ENCODE measurements at regions not wholly inside any gene's neighbourhood (a gene's known extent, or its start where the extent isn't known, plus 50 kb on each side); places are given as distances from the start of the nearest gene placed in this dataset.

DNA sequence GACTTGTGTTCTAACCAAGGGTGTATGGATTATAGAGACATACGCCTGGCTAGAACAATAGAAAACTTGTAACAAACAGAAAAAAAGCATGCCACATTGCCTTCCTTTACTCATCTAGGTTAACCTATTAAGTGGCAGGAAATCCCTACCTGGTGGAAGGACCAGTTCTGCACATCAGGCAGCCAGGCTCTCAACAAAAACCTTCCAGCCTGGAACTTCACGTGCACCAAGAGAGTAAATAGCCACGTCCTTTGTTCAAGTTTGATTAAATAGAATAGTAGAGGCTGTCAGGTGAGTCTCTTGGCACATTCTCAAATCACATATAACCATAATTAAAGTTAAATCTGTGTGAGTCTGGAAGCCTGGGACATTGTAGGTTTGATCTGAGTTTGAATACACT, 85.0 kb upstream of the DPH6 start:
- DNase-seq (no peak), ATAC-seq (ENCODE audit: low read depth in 2 of 2) (no peak)
- no peaks in the 10 kb centered on the region for H3K36me3 ChIP-seq (ENCODE audit: control insufficient read depth, insufficient read depth, low read length)
- H3K27me3 ChIP-seq (ENCODE audit: control insufficient read depth, insufficient read depth, low read length) = no peaks in the 10 kb centered on the region
- no peak overlapping the region for H3K27ac ChIP-seq (ENCODE audit: insufficient read depth, low read length, poor library complexity, severe bottlenecking)
- H3K4me1 ChIP-seq (ENCODE audit: control insufficient read depth, insufficient read depth, low read length, poor library complexity, severe bottlenecking) = no peaks in the 10 kb centered on the region
- Mint-ChIP-seq H3K36me3 (no peaks in the 10 kb centered on the region), H3K4me3 (no peak overlapping the region), H3K27me3 (peaks cover 10% of the 10 kb centered on the region), H3K9me3 (peaks cover 0 to 6% (median 0%) of the 10 kb centered on the region in 7 donors), H3K27ac (no peak overlapping the region), H3K4me1 (no peaks in the 10 kb centered on the region)
- no peaks in the 10 kb centered on the region for H3K9me3 ChIP-seq (ENCODE audit: control insufficient read depth in 2 of 2, low read length in 2 of 2)
- H3K4me3 ChIP-seq (ENCODE audit: low read depth, low read length) = no peak overlapping the region

DNA sequence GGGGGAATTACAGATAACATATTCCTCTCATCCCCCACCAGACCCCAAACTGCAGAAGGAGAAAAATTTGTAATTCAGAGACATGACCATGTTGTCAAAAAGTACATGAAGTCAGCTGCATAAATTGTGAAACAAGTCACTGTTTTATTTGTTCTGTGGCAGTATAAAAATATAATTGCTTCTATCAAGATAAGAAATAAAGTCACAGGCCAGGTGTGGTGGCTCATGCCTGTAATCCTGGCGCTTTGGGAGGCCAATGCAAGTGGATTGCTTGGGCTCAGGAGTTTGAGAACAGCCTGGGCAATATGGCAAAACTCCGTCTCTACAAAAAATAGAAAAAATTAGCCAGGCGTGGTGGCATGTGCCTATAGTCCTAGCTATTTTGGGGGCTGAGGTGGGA, 87.7 kb upstream of the DPH6 start:
- ATAC-seq (ENCODE audit: low read depth in 2 of 2) (no peak), DNase-seq (no peak)
- Histone ChIP-seq H3K27ac (ENCODE audit: insufficient read depth, low read length, poor library complexity, severe bottlenecking) (no peak overlapping the region), H3K27me3 (ENCODE audit: control insufficient read depth, insufficient read depth, low read length) (peaks cover 3% of the 10 kb centered on the region), H3K4me3 (ENCODE audit: low read depth, low read length) (no peak overlapping the region), H3K36me3 (ENCODE audit: control insufficient read depth, insufficient read depth, low read length) (no peaks in the 10 kb centered on the region), H3K4me1 (ENCODE audit: control insufficient read depth, insufficient read depth, low read length, poor library complexity, severe bottlenecking) (no peaks in the 10 kb centered on the region), H3K9me3 (ENCODE audit: control insufficient read depth in 2 of 2, low read length in 2 of 2) (no peaks in the 10 kb centered on the region)
- Mint-ChIP-seq H3K9me3 (peaks cover 0 to 11% (median 0%) of the 10 kb centered on the region in 7 donors), H3K27ac (no peak overlapping the region), H3K27me3 (peaks cover 6% of the 10 kb centered on the region), H3K36me3 (no peaks in the 10 kb centered on the region), H3K4me3 (no peak overlapping the region), H3K4me1 (no peaks in the 10 kb centered on the region)

DNA sequence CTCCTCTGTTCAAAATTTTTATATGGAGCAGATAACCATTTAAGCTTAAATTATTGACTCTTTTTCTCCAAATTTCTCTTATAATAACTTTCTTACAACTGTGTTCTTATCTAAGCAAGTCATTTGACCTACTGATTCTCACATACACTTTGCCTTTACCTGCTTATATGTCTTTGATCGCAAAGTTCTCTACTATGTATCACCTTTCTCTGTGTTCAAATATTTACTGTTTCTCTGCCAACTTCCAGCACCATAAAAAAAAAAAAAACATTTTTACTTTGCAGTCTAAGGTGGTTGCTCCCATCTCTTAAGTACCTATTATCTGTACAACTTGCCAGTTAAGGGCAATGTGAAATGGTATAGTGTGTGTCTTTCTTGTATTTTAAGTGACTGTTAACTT, 100.8 kb upstream of the DPH6 start:
- no peak overlapping the region for H3K27ac ChIP-seq (ENCODE audit: insufficient read depth, low read length, poor library complexity, severe bottlenecking)
- H3K27ac Mint-ChIP-seq = no peak overlapping the region
- no peak overlapping the region for H3K4me3 Mint-ChIP-seq
- ATAC-seq (ENCODE audit: low read depth in 2 of 2) (no peak), DNase-seq (no peak)
- no peaks in the 10 kb centered on the region for H3K27me3 ChIP-seq (ENCODE audit: control insufficient read depth, insufficient read depth, low read length)
- no peaks in the 10 kb centered on the region for H3K4me1 ChIP-seq (ENCODE audit: control insufficient read depth, insufficient read depth, low read length, poor library complexity, severe bottlenecking)
- H3K36me3 ChIP-seq (ENCODE audit: control insufficient read depth, insufficient read depth, low read length) = no peaks in the 10 kb centered on the region
- no peaks in the 10 kb centered on the region for H3K27me3 Mint-ChIP-seq
- H3K9me3 ChIP-seq (ENCODE audit: control insufficient read depth in 2 of 2, low read length in 2 of 2) = no peaks in the 10 kb centered on the region
- H3K4me3 ChIP-seq (ENCODE audit: low read depth, low read length) = no peak overlapping the region
- peaks cover 0 to 7% (median 5%) of the 10 kb centered on the region in 7 donors for H3K9me3 Mint-ChIP-seq
- H3K4me1 Mint-ChIP-seq = no peaks in the 10 kb centered on the region
- no peaks in the 10 kb centered on the region for H3K36me3 Mint-ChIP-seq

DNA sequence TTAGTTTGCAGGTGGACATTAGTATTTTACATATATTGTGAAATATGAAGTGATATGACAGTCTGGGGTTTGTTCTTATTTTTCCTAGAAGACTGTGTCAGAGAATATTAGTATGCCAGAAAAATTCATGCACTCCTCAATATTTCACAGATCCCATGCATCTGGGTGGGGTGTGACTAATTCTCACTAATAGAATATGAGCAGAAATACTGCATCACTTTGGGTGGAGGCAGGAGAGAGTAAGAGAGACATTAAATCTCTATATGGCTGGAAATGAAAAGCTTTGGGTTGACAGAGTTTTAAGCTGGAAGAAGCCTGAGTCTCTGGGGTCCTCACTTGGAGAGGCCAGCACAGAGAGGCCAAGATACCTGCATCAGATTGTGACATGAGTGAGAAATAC, 101.3 kb upstream of the DPH6 start:
- peaks cover 0 to 7% (median 5%) of the 10 kb centered on the region in 7 donors for H3K9me3 Mint-ChIP-seq
- H3K27ac ChIP-seq (ENCODE audit: insufficient read depth, low read length, poor library complexity, severe bottlenecking) = no peak overlapping the region
- no peaks in the 10 kb centered on the region for H3K27me3 ChIP-seq (ENCODE audit: control insufficient read depth, insufficient read depth, low read length)
- no peaks in the 10 kb centered on the region for H3K36me3 ChIP-seq (ENCODE audit: control insufficient read depth, insufficient read depth, low read length)
- no peak overlapping the region for H3K4me3 Mint-ChIP-seq
- H3K27ac Mint-ChIP-seq = no peak overlapping the region
- no peaks in the 10 kb centered on the region for H3K9me3 ChIP-seq (ENCODE audit: control insufficient read depth in 2 of 2, low read length in 2 of 2)
- H3K4me1 ChIP-seq (ENCODE audit: control insufficient read depth, insufficient read depth, low read length, poor library complexity, severe bottlenecking) = no peaks in the 10 kb centered on the region
- no peaks in the 10 kb centered on the region for H3K27me3 Mint-ChIP-seq
- ATAC-seq (ENCODE audit: low read depth in 2 of 2) = no peak
- H3K4me3 ChIP-seq (ENCODE audit: low read depth, low read length) = no peak overlapping the region
- H3K36me3 Mint-ChIP-seq = no peaks in the 10 kb centered on the region
- DNase-seq = no peak
- no peaks in the 10 kb centered on the region for H3K4me1 Mint-ChIP-seq

DNA sequence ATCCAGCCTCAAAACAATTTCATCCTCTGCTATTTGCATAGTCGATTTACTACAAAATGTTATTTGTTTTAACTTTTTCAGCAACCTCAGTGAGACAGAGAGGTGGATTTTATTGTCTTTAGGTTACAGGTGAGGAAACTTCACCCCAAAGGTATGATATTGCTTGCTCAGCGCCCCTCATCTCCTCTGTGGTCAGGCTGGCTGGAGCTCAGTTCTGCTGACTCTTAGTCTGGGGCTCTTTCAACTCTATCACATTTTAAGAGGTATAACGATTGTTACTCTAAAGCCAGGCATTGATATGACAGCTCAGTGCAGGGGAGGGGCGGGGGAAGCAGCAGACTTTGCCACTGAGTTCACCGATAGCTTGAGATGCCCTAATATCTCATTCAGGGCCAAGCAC, 103.0 kb upstream of the DPH6 start:
- no peaks in the 10 kb centered on the region for H3K36me3 ChIP-seq (ENCODE audit: control insufficient read depth, insufficient read depth, low read length)
- no peaks in the 10 kb centered on the region for H3K27me3 Mint-ChIP-seq
- no peaks in the 10 kb centered on the region for H3K4me1 ChIP-seq (ENCODE audit: control insufficient read depth, insufficient read depth, low read length, poor library complexity, severe bottlenecking)
- H3K4me1 Mint-ChIP-seq = no peaks in the 10 kb centered on the region
- peaks cover 0 to 3% (median 0%) of the 10 kb centered on the region in 7 donors for H3K9me3 Mint-ChIP-seq
- no peaks in the 10 kb centered on the region for H3K36me3 Mint-ChIP-seq
- H3K4me3 ChIP-seq (ENCODE audit: low read depth, low read length) = no peak overlapping the region
- no peaks in the 10 kb centered on the region for H3K27me3 ChIP-seq (ENCODE audit: control insufficient read depth, insufficient read depth, low read length)
- no peak overlapping the region for H3K27ac Mint-ChIP-seq
- H3K27ac ChIP-seq (ENCODE audit: insufficient read depth, low read length, poor library complexity, severe bottlenecking) = no peak overlapping the region
- no peak for ATAC-seq (ENCODE audit: low read depth in 2 of 2)
- no peak overlapping the region for H3K4me3 Mint-ChIP-seq
- no peak for DNase-seq
- no peaks in the 10 kb centered on the region for H3K9me3 ChIP-seq (ENCODE audit: control insufficient read depth in 2 of 2, low read length in 2 of 2)

DNA sequence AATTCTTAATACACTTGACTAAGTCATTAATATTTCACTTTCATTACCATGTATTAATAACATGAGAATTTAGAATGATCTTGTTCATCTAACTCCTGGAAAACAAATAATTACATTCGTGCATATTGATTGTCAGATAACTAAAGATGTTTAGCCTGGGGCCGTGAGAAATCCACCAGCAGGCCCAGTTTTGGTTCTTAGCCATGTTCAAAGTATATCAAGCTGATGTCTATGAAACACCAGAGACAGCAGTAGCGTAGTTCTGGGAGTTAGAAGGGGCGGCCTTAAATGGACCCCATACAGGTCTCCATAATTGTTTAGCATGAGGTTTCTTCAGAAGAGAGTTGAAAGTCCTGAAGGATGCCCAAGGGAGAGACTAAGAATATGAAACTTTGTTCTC, 103.6 kb upstream of the DPH6 start:
- Mint-ChIP-seq H3K4me3 (no peak overlapping the region), H3K36me3 (no peaks in the 10 kb centered on the region)

DNA sequence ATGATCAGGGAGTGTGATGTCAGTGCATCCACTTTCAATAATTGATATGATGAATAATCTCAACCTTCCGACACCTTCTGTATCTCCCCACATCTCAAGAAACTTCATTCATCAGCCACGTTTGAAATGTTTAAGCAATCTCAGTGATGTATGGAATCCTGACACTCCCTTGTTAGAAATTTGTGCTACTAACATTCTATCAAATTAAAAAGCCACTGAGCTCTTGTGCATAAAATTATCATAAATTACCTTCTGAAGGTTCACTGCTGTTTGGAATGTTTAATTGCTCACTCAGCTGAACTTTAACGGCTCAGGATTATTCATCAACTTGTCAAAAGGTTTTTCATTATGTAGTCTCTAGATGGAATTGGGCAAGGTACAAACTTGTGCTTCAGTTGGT, 108.4 kb upstream of the DPH6 start:
- H3K9me3 Mint-ChIP-seq = peaks cover 0 to 3% (median 0%) of the 10 kb centered on the region in 7 donors
- no peaks in the 10 kb centered on the region for H3K4me1 ChIP-seq (ENCODE audit: control insufficient read depth, insufficient read depth, low read length, poor library complexity, severe bottlenecking)
- no peak overlapping the region for H3K27ac ChIP-seq (ENCODE audit: insufficient read depth, low read length, poor library complexity, severe bottlenecking)
- no peaks in the 10 kb centered on the region for H3K4me1 Mint-ChIP-seq
- no peak overlapping the region for H3K27ac Mint-ChIP-seq
- no peak for ATAC-seq (ENCODE audit: low read depth in 2 of 2)
- H3K36me3 Mint-ChIP-seq = no peaks in the 10 kb centered on the region
- H3K36me3 ChIP-seq (ENCODE audit: control insufficient read depth, insufficient read depth, low read length) = no peaks in the 10 kb centered on the region
- H3K27me3 Mint-ChIP-seq = no peaks in the 10 kb centered on the region
- no peaks in the 10 kb centered on the region for H3K9me3 ChIP-seq (ENCODE audit: control insufficient read depth in 2 of 2, low read length in 2 of 2)
- no peaks in the 10 kb centered on the region for H3K27me3 ChIP-seq (ENCODE audit: control insufficient read depth, insufficient read depth, low read length)
- no peak for DNase-seq
- H3K4me3 Mint-ChIP-seq = no peak overlapping the region
- no peak overlapping the region for H3K4me3 ChIP-seq (ENCODE audit: low read depth, low read length)

More for the DNA sequence above, 103.6 kb upstream of the DPH6 start:
- Histone ChIP-seq H3K27ac (ENCODE audit: insufficient read depth, low read length, poor library complexity, severe bottlenecking) (no peak overlapping the region), H3K4me1 (ENCODE audit: control insufficient read depth, insufficient read depth, low read length, poor library complexity, severe bottlenecking) (no peaks in the 10 kb centered on the region), H3K4me3 (ENCODE audit: low read depth, low read length) (no peak overlapping the region), H3K36me3 (ENCODE audit: control insufficient read depth, insufficient read depth, low read length) (no peaks in the 10 kb centered on the region), H3K27me3 (ENCODE audit: control insufficient read depth, insufficient read depth, low read length) (no peaks in the 10 kb centered on the region), H3K9me3 (ENCODE audit: control insufficient read depth in 2 of 2, low read length in 2 of 2) (no peaks in the 10 kb centered on the region)
- ATAC-seq (ENCODE audit: low read depth in 2 of 2) (no peak), DNase-seq (no peak)
- no peaks in the 10 kb centered on the region for H3K27me3 Mint-ChIP-seq
- no peak overlapping the region for H3K27ac Mint-ChIP-seq
- H3K4me1 Mint-ChIP-seq = no peaks in the 10 kb centered on the region
- peaks cover 0 to 3% (median 0%) of the 10 kb centered on the region in 7 donors for H3K9me3 Mint-ChIP-seq

DNA sequence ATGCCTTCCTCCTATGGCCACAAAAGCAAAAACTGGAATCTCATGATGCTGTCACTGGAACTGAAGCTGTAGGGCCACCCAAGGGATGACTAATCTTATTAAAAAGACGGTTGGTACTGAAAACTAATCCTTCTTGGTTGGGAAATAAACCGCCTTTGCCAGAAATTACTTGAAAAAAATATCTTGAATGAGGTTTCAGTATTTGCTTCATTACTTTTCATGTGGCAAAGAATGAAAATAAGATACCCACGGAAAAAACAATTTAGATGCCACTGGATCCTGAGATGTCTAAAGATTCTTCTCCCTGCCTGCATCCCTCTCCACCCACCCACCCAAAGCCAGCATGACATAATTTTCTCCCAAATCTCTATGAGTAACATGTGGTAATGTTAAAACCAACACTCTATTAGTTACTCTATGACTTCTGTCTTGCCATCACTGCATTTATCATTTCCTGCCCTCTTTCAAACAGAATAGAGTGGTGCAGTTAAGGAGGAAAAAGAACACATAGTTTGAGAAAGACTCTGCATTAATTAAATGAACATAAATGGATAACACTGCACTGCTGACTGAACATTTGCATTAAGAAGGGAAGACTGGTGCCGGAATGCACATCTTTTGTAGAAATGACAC, 111.8 kb upstream of the DPH6 start:
- H3K36me3 ChIP-seq (ENCODE audit: control insufficient read depth, insufficient read depth, low read length) = no peaks in the 10 kb centered on the region
- H3K4me1 Mint-ChIP-seq = no peaks in the 10 kb centered on the region
- H3K27ac ChIP-seq (ENCODE audit: insufficient read depth, low read length, poor library complexity, severe bottlenecking) = no peak overlapping the region
- H3K4me3 Mint-ChIP-seq = no peak overlapping the region
- no peaks in the 10 kb centered on the region for H3K27me3 ChIP-seq (ENCODE audit: control insufficient read depth, insufficient read depth, low read length)
- DNase-seq (no peak), ATAC-seq (ENCODE audit: low read depth in 2 of 2) (no peak)
- no peak overlapping the region for H3K27ac Mint-ChIP-seq
- no peaks in the 10 kb centered on the region for H3K9me3 ChIP-seq (ENCODE audit: control insufficient read depth in 2 of 2, low read length in 2 of 2)
- peaks cover 6% of the 10 kb centered on the region for H3K27me3 Mint-ChIP-seq
- no peak overlapping the region for H3K4me3 ChIP-seq (ENCODE audit: low read depth, low read length)
- no peaks in the 10 kb centered on the region for H3K36me3 Mint-ChIP-seq
- H3K9me3 Mint-ChIP-seq = peaks cover 0 to 7% (median 0%) of the 10 kb centered on the region in 7 donors
- no peaks in the 10 kb centered on the region for H3K4me1 ChIP-seq (ENCODE audit: control insufficient read depth, insufficient read depth, low read length, poor library complexity, severe bottlenecking)

All from CD4-positive, CD25-positive, alpha-beta regulatory T cell (primary cell).